Activated naive CD8-positive, alpha-beta T cell (primary cell): ENCODE measurements at regions not wholly inside any gene's neighbourhood (a gene's known extent, or its start where the extent isn't known, plus 50 kb on each side); places are given as distances from the start of the nearest gene placed in this dataset.
"Not testable (repeated sequence)": the region's sequence is repeated elsewhere in the genome, so short reads cannot be mapped to it uniquely, and the experiment has no call there.

Source experiments
- H3K27ac Mint-ChIP-seq: one replicate; pipeline ENCODE4 v1.8.0; 2021; ENCODE audit warnings: mixed read lengths
- H3K27me3 Mint-ChIP-seq: one replicate; pipeline ENCODE4 v1.8.0; 2021; ENCODE audit warnings: mixed read lengths
- H3K36me3 Mint-ChIP-seq: one replicate; pipeline ENCODE4 v1.8.0; 2021; ENCODE audit warnings: mixed read lengths
- H3K4me1 Mint-ChIP-seq: one replicate; pipeline ENCODE4 v1.8.0; 2021; ENCODE audit warnings: low read depth, mixed read lengths
- H3K4me3 Mint-ChIP-seq: one replicate; pipeline ENCODE4 v1.8.0; 2021; ENCODE audit warnings: mild to moderate bottlenecking, mixed read lengths
- H3K9me3 Mint-ChIP-seq: one replicate; pipeline ENCODE4 v1.8.0; 2021; ENCODE audit warnings: low read depth, mixed read lengths

DNA sequence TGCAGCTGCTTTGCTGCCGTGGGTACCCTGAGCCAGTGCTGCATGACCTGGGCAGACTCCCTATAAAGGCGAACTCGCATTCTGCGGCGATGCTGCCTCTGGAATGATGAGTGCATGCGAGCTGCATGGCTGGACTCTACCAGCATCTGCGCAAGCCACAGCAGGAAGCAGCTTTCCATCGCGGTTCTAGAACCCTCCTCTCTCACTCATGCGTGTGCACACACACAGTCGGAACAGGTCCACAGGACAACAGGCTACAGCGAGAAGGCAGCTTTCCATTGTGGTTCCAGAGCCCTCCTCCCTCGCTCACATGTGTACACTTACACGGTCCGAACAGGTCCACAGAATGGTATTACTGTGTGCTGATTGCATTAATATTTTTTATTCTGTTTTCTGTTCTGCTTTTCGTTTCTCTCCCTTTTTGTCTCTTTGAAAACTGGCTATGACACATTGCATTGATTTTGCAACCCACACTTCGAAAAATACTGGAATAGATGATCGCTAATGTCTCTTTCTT, 69.1 kb downstream of the NPIPB11 start:
- H3K4me3 Mint-ChIP-seq, H3K27me3 Mint-ChIP-seq, H3K36me3 Mint-ChIP-seq, H3K9me3 Mint-ChIP-seq, H3K4me1 Mint-ChIP-seq, H3K27ac Mint-ChIP-seq: not testable (repeated sequence)

GRCh38 chr16:29335549-29335846, 71.0 kb downstream of the NPIPB11 start:
- not testable (repeated sequence) for H3K4me1 Mint-ChIP-seq, H3K4me3 Mint-ChIP-seq, H3K36me3 Mint-ChIP-seq, H3K27ac Mint-ChIP-seq, H3K9me3 Mint-ChIP-seq, H3K27me3 Mint-ChIP-seq

DNA sequence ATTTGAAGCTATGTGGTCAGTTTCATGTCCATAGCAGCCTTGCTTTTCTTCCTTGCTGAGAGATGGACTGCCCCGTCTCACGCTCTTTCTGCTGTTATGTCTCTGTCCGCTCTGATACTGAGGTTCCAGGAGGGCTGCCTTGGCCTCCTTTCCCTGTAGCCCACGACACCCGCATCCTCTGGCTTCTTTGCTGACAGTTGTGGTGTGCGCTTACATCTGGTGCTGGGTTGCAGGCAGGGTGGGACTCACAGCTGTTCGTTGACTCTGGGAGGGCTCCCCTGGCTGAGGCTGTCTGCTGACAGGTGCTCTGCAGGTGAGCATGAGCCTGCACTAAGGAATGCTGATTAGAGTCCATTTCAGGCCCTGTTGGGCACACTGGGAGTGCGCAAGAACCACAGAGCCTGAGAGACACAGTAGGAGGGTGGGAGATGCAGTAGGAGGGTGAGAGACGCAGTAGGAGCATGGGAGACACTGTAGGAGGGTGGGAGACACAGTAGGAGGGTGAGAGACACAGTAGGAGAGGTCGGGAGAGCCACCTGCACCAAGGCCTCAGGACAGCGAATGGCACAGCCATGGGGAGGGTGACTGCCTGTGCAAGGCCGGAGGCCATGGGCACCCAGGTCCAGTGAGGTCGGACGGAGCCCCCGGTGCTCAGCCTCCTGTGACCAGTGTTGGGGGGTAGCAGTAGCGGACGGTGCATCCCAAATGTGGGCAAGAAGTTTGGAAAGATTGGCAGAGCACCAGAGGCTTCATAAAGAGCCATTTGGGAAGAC, 71.5 kb downstream of the NPIPB11 start:
- H3K9me3 Mint-ChIP-seq, H3K4me3 Mint-ChIP-seq, H3K4me1 Mint-ChIP-seq, H3K27ac Mint-ChIP-seq, H3K27me3 Mint-ChIP-seq, H3K36me3 Mint-ChIP-seq: not testable (repeated sequence)

- H3K27ac Mint-ChIP-seq, H3K4me3 Mint-ChIP-seq, H3K36me3 Mint-ChIP-seq, H3K4me1 Mint-ChIP-seq, H3K27me3 Mint-ChIP-seq, H3K9me3 Mint-ChIP-seq: not testable (repeated sequence)
Observed at GRCh38 chr16:29333492-29334097, 72.9 kb downstream of the NPIPB11 start.

GRCh38 chr16:29330623-29331022, 75.9 kb downstream of the NPIPB11 start:
- H3K27me3 Mint-ChIP-seq, H3K9me3 Mint-ChIP-seq, H3K4me3 Mint-ChIP-seq, H3K36me3 Mint-ChIP-seq, H3K27ac Mint-ChIP-seq, H3K4me1 Mint-ChIP-seq: not testable (repeated sequence)

- H3K4me3 Mint-ChIP-seq, H3K9me3 Mint-ChIP-seq, H3K27ac Mint-ChIP-seq, H3K4me1 Mint-ChIP-seq, H3K36me3 Mint-ChIP-seq, H3K27me3 Mint-ChIP-seq: not testable (repeated sequence)
Observed at GRCh38 chr16:29328528-29328927, 78.0 kb downstream of the NPIPB11 start.

GRCh38 chr16:29327631-29328408, 78.7 kb downstream of the NPIPB11 start:
- not testable (repeated sequence) for H3K27me3 Mint-ChIP-seq, H3K9me3 Mint-ChIP-seq, H3K27ac Mint-ChIP-seq, H3K36me3 Mint-ChIP-seq, H3K4me1 Mint-ChIP-seq, H3K4me3 Mint-ChIP-seq

GRCh38 chr16:29326164-29327125, 80.1 kb downstream of the NPIPB11 start:
- H3K4me3 Mint-ChIP-seq, H3K4me1 Mint-ChIP-seq, H3K27ac Mint-ChIP-seq, H3K36me3 Mint-ChIP-seq, H3K27me3 Mint-ChIP-seq, H3K9me3 Mint-ChIP-seq: not testable (repeated sequence)

- H3K9me3 Mint-ChIP-seq, H3K27me3 Mint-ChIP-seq, H3K4me3 Mint-ChIP-seq, H3K4me1 Mint-ChIP-seq, H3K36me3 Mint-ChIP-seq: not testable (repeated sequence)
- H3K27ac Mint-ChIP-seq: peak overlapping the region; percentile 34
Observed at GRCh38 chr16:29323725-29324124, 82.8 kb downstream of the NPIPB11 start.

- Mint-ChIP-seq H3K9me3 (no peaks in the 10 kb centered on the region), H3K27me3 (no peaks in the 10 kb centered on the region)
Observed at GRCh38 chr16:29321585-29321984, 84.9 kb downstream of the NPIPB11 start.

GRCh38 chr16:29321000-29321393, 85.5 kb downstream of the NPIPB11 start:
- Mint-ChIP-seq H3K9me3 (no peaks in the 10 kb centered on the region), H3K4me3 (no peak overlapping the region), H3K36me3 (no peaks in the 10 kb centered on the region), H3K27ac (no peak overlapping the region), H3K4me1 (peaks cover 3% of the 10 kb centered on the region), H3K27me3 (no peaks in the 10 kb centered on the region)

More at GRCh38 chr16:29321585-29321984, 84.9 kb downstream of the NPIPB11 start:
- H3K4me3 Mint-ChIP-seq: no peak overlapping the region
- H3K27ac Mint-ChIP-seq: no peak overlapping the region
- H3K4me1 Mint-ChIP-seq: peaks cover 3% of the 10 kb centered on the region
- H3K36me3 Mint-ChIP-seq: no peaks in the 10 kb centered on the region

- Mint-ChIP-seq H3K9me3 (no peaks in the 10 kb centered on the region), H3K27me3 (no peaks in the 10 kb centered on the region), H3K27ac (no peak overlapping the region), H3K4me3 (no peak overlapping the region), H3K36me3 (no peaks in the 10 kb centered on the region), H3K4me1 (peaks cover 3% of the 10 kb centered on the region)
Observed at GRCh38 chr16:29320274-29320999, 86.1 kb downstream of the NPIPB11 start.

GRCh38 chr16:29319726-29320125, 86.8 kb downstream of the NPIPB11 start:
- H3K4me3 Mint-ChIP-seq: no peak overlapping the region
- peaks cover 3% of the 10 kb centered on the region for H3K4me1 Mint-ChIP-seq
- no peaks in the 10 kb centered on the region for H3K9me3 Mint-ChIP-seq
- H3K36me3 Mint-ChIP-seq: no peaks in the 10 kb centered on the region
- no peaks in the 10 kb centered on the region for H3K27me3 Mint-ChIP-seq
- H3K27ac Mint-ChIP-seq: no peak overlapping the region

GRCh38 chr16:29318561-29318968, 87.9 kb downstream of the NPIPB11 start:
- H3K9me3 Mint-ChIP-seq, H3K4me1 Mint-ChIP-seq, H3K27me3 Mint-ChIP-seq, H3K4me3 Mint-ChIP-seq, H3K36me3 Mint-ChIP-seq, H3K27ac Mint-ChIP-seq: not testable (repeated sequence)
